Nephron progenitor cell (in vitro differentiated cells): ENCODE measurements at regions not wholly inside any gene's neighbourhood (a gene's known extent, or its start where the extent isn't known, plus 50 kb on each side); places are given as distances from the start of the nearest gene placed in this dataset.

Experiments
- DNase-seq: peaks from one replicate; pipeline ENCODE4 v3.0.0; 2021
- H3K27ac Mint-ChIP-seq: 2 replicates; pipeline ENCODE4 v1.8.0; 2021; ENCODE audit warnings: mild to moderate bottlenecking, moderate library complexity, mixed read lengths
- H3K27me3 Mint-ChIP-seq: 2 replicates; pipeline ENCODE4 v1.8.0; 2021; ENCODE audit warnings: mild to moderate bottlenecking, low read depth, mixed read lengths; ENCODE audit not compliant: poor library complexity
- H3K36me3 Mint-ChIP-seq: 2 replicates; pipeline ENCODE4 v1.8.0; 2021; ENCODE audit warnings: low read depth, mixed read lengths
- H3K4me1 Mint-ChIP-seq: 2 replicates; pipeline ENCODE4 v1.8.0; 2021; ENCODE audit warnings: mixed read lengths
- H3K4me3 Mint-ChIP-seq: 2 replicates; pipeline ENCODE4 v1.8.0; 2021; ENCODE audit warnings: mild to moderate bottlenecking, moderate library complexity, mixed read lengths
- H3K9me3 Mint-ChIP-seq: 2 replicates; pipeline ENCODE4 v1.8.0; 2021; ENCODE audit warnings: mild to moderate bottlenecking, moderate library complexity, mixed read lengths
- CTCF ChIP-seq: fragments of 200-600 bp; sonication (generic); IDR thresholded peaks from 2 replicates; pipeline ENCODE4 v1.5.0; 2021; ENCODE audit warnings: antibody characterized with exemption

DNA sequence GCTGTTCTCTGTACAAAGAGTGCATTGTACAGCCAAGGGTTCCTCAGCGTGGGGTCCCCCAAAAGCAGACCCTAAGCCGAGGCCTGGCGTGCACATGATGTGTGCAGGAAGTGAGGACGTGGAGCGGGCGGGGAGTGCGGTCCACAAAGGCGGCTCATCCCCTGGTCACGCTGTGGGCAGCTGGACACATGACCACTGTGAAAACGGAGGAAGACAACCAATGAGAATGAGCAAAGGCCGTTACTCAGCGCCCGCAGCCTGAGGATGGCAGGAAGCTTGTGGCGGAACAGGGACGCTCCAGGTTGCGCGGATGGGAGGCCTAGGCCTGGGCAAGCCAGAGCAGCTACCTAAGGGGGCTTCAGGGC is 1263.7 kb downstream of the BRD1 start:
- no peak for TF ChIP-seq CTCF
- peaks cover 12% of the 10 kb centered on the region for H3K4me1 Mint-ChIP-seq
- H3K36me3 Mint-ChIP-seq: no peaks in the 10 kb centered on the region
- H3K9me3 Mint-ChIP-seq: no peaks in the 10 kb centered on the region
- H3K4me3 Mint-ChIP-seq: no peak overlapping the region
- H3K27ac Mint-ChIP-seq: no peak overlapping the region
- H3K27me3 Mint-ChIP-seq: no peaks in the 10 kb centered on the region
- no peak for DNase-seq

DNA sequence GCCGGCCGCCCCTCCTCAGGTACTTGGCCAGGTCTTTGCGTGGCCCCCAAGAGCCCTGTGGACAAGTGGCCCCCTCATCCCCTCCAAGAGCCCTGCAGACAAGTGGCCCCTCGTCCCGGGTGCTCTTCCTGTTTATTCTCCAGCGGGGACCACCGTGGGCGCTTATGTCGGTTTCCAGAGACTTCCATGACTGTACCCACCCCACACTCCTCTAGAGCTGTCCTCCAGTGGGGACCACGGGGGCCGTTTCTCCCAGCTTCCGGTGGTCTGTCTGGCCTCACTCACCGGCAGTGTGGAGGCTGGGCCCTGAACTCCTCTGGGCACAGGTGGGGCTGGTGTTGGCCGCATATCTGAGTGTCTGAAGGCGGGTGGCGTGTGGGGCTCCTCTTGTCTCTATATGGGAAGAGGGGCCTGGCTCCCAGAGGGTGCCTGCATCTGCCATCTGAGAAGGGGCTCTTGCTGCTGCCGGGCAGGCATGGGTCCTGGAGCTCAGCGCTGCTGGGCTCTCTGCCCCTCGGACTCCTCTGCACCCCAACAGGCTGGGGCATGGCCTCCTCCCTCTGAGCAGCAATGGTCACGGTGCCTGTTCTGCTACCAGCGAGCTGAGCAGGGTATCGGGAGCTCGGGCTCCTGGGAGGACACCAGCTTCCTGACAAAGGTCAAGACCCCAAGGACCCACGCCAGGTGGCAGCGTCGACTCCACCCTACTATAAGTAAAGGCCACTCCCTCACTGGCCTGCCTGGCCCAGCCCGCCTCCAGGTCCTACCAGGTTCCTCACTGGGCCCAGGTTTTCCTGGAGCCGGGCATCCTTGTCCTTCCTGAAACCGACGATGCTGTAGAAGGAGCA is 1264.3 kb downstream of the BRD1 start:
- H3K27ac Mint-ChIP-seq: no peak overlapping the region
- no peak for DNase-seq
- no peaks in the 10 kb centered on the region for H3K9me3 Mint-ChIP-seq
- no peaks in the 10 kb centered on the region for H3K36me3 Mint-ChIP-seq
- peaks cover under 1% of the 10 kb centered on the region for H3K27me3 Mint-ChIP-seq
- no peak overlapping the region for H3K4me3 Mint-ChIP-seq
- peaks cover 12% of the 10 kb centered on the region for H3K4me1 Mint-ChIP-seq
- TF ChIP-seq CTCF: no peak

DNA sequence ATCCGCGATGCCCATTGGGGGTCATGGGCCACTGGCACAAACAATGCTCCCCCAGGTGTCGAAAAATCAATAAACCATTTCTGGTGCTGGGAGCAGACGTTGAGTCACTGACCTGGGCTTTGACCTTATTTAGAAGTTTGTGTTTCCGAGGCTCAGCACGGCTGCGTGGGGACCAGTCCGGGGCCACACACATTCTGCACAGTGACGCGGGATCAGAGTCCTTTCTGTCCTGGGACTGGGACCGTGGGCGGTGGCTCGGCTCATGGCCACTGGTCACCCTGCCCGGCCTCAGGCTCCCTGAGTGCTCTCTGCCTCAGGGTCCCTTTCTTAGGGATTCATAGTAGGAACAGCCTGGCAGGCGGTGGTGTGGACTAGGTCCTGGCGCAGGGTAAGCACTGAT is 1266.0 kb downstream of the BRD1 start:
- H3K27ac Mint-ChIP-seq: no peak overlapping the region
- no peak for DNase-seq
- no peaks in the 10 kb centered on the region for H3K9me3 Mint-ChIP-seq
- peaks cover 12% of the 10 kb centered on the region for H3K4me1 Mint-ChIP-seq
- H3K4me3 Mint-ChIP-seq: no peak overlapping the region
- H3K27me3 Mint-ChIP-seq: peaks cover 4% of the 10 kb centered on the region
- H3K36me3 Mint-ChIP-seq: no peaks in the 10 kb centered on the region
- no peak for TF ChIP-seq CTCF

DNA sequence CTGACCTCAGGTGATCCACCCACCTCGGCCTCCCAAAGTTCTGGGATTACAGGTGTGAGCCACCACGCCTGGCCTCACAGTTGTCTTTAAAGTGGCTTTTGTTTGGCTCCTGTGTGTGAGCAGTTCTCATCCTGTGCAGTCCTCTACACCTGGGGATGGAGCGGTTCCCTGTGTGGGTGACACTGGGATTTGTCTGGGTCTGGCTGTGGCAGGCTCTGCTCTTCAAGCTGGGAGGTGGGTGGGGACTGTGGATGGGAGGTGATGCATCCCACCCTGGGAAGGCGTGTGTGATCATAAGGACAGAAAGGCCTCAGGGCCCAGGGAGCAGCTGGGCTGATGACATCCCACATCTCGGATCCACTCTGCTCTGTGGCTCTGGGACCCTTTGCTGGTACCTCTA is 1266.8 kb downstream of the BRD1 start:
- no peak overlapping the region for H3K27ac Mint-ChIP-seq
- DNase-seq: no peak
- H3K36me3 Mint-ChIP-seq: no peaks in the 10 kb centered on the region
- peaks cover 12% of the 10 kb centered on the region for H3K4me1 Mint-ChIP-seq
- peaks cover 5% of the 10 kb centered on the region for H3K27me3 Mint-ChIP-seq
- no peak for TF ChIP-seq CTCF
- H3K9me3 Mint-ChIP-seq: no peaks in the 10 kb centered on the region
- H3K4me3 Mint-ChIP-seq: no peak overlapping the region

GRCh38 chr22:48560389-48560751 is 1267.3 kb downstream of the BRD1 start:
- no peak for TF ChIP-seq CTCF
- H3K36me3 Mint-ChIP-seq: no peaks in the 10 kb centered on the region
- DNase-seq: no peak
- H3K4me1 Mint-ChIP-seq: peaks cover 13% of the 10 kb centered on the region
- H3K27me3 Mint-ChIP-seq: peaks cover 7% of the 10 kb centered on the region
- H3K9me3 Mint-ChIP-seq: no peaks in the 10 kb centered on the region
- H3K4me3 Mint-ChIP-seq: no peak overlapping the region
- no peak overlapping the region for H3K27ac Mint-ChIP-seq
